ENCODE measurements at regions not wholly inside any gene's neighbourhood (a gene's known extent, or its start where the extent isn't known, plus 50 kb on each side); places are given as distances from the start of the nearest gene placed in this dataset.

DNA sequence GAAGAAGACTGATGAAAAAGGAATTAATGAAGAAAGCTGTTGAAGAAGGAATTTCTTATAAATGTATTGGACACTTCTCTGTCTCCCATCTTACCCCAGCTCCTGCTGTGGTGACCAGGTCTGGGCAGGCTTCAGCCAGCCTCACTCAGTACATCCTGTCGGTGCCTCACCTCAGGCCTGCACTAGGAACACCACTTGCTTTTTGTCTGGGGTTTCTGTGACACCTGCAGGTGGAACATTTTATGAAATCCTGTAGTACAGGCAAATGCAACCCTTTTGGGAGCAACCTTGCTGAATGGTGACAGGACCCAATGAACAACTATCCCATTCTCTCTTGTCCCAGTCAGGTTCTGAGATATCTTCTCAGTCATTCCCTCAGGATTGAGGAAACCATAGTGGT is 129.7 kb downstream of the PRDM13 start:
- TF ChIP-seq, protein P1, sequence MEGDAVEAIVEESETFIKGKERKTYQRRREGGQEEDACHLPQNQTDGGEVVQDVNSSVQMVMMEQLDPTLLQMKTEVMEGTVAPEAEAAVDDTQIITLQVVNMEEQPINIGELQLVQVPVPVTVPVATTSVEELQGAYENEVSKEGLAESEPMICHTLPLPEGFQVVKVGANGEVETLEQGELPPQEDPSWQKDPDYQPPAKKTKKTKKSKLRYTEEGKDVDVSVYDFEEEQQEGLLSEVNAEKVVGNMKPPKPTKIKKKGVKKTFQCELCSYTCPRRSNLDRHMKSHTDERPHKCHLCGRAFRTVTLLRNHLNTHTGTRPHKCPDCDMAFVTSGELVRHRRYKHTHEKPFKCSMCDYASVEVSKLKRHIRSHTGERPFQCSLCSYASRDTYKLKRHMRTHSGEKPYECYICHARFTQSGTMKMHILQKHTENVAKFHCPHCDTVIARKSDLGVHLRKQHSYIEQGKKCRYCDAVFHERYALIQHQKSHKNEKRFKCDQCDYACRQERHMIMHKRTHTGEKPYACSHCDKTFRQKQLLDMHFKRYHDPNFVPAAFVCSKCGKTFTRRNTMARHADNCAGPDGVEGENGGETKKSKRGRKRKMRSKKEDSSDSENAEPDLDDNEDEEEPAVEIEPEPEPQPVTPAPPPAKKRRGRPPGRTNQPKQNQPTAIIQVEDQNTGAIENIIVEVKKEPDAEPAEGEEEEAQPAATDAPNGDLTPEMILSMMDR (IDR thresholded peaks at IDR 0.05; ENCODE audit: low read length, missing control alignments): no peak
- peak; percentile 3 for DNase-seq (ENCODE audit: low read depth)
- no peak overlapping the region for H3K4me3 ChIP-seq (replicated peaks; ENCODE audit: low read depth, low read length)

DNA sequence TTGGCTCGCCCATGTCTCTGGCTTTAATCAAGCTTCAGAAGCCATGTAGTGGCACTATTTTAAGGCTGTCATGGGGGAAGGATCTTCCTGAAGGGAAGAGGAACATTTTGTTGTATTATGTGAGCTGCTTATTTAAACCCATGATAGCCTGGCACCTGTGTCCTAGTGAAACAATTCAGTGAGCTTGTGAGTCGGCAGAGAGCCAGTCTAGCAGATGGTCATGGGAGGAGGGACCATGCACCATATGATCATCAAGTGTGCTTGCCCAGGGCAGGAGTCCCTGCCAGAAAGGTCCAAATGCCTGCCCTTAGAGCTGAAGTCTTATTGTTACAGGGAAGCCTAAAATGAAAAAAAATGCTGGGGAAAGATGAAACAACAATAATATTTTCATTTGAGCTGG is 132.9 kb downstream of the PRDM13 start:
- TF ChIP-seq, protein P1 (IDR thresholded peaks at IDR 0.05; ENCODE audit: low read length, missing control alignments): no peak
- DNase-seq (ENCODE audit: low read depth): no peak
- H3K4me3 ChIP-seq (replicated peaks; ENCODE audit: low read depth, low read length): no peak overlapping the region

DNA sequence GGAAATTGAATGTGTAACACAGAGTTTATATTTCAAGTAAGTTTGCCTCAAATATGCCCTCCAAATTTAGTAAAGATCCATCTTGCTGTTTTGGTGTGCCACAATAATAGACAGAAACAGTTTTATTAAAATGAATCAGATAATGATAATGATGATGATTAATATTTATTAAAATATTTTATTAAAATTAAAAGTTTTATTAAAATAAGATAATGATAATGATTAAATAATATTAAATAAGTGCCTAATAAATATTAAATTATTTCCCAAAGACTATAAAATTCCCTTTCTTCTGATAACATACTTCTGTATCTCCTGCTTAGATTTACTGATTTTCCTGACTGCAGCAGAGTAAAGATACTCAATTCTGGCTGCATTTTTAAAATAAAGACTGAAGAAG is 134.5 kb downstream of the PRDM13 start:
- TF ChIP-seq, protein P1 (IDR thresholded peaks at IDR 0.05; ENCODE audit: low read length, missing control alignments): no peak
- DNase-seq (ENCODE audit: low read depth): no peak
- H3K4me3 ChIP-seq (replicated peaks; ENCODE audit: low read depth, low read length): no peak overlapping the region

DNA sequence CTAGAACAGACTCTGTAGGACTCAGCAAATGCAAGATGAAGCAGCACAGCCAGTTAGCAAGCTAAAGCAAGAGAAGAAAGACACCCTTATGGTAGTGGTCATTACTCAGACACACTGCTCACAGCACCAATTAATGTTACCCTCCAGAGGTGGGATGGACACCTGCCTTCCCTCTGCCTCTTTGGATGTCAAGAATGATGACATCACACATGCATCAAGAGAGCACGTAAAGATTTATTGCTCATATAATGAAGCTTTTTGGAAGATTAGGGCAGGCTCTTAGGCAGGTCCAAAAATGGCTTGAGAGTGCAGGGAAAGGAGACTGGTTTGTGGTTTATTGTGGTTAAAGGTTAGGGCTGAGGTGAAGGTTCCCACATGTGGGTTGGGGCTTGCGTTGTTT is 137.0 kb downstream of the PRDM13 start:
- no peak overlapping the region for H3K4me3 ChIP-seq (replicated peaks; ENCODE audit: low read depth, low read length)
- TF ChIP-seq, protein P1 (IDR thresholded peaks at IDR 0.05; ENCODE audit: low read length, missing control alignments): no peak
- no peak for DNase-seq (ENCODE audit: low read depth)

DNA sequence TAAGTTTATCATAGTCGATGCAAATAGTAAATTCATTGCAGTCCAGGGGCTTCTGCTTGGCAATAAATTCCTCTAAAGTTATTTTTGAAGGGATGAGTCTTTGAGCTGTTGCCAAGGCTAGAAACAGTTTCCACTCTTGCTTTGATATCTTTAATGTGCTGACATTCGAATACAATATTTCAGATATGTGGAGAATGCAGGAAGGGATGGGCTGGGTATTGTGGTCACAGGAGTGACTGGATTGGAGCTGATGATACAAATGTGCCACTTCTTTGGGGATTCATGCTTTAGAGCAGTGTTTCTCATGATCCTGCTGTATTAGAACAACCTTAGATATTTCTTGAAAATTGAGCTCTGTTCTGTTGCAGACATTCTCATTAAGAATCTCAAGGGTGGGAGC is 139.0 kb downstream of the PRDM13 start:
- TF ChIP-seq, protein P1 (IDR thresholded peaks at IDR 0.05; ENCODE audit: low read length, missing control alignments): no peak
- peak; percentile 7 for DNase-seq (ENCODE audit: low read depth)
- H3K4me3 ChIP-seq (replicated peaks; ENCODE audit: low read depth, low read length): no peak overlapping the region

DNA sequence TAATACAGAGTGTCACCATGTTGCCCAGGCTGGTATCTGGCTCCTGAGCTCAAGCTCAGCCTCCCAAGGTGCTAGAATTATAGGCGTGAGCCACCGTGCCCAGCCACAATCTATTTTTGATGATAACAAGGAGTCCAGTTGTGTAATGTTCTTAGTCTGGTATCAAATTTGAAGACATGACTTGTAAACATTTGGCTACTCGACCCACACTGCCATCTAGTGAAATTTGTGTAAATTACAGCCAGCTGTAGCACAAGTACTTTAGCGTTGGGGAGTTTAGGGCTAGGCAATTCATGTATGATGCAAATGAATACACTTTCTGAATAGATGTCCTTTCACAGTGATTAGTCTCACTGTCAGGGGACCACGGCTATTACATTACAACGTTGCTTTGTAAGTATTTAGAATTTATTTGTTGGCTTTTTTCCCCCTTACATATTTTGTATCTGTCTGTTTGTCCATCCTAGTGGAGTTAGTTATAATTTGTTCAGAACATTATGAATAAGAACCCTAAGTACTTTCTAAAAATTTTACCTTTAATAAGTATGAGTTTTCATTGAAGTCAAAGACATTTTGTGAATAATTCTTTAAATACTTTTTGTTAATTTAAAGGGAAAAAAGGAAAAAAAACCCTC is 139.7 kb downstream of the PRDM13 start:
- H3K4me3 ChIP-seq (replicated peaks; ENCODE audit: low read depth, low read length): no peak overlapping the region
- TF ChIP-seq, protein P1 (IDR thresholded peaks at IDR 0.05; ENCODE audit: low read length, missing control alignments): peak; percentile 91
- DNase-seq (ENCODE audit: low read depth): peak; percentile 87

DNA sequence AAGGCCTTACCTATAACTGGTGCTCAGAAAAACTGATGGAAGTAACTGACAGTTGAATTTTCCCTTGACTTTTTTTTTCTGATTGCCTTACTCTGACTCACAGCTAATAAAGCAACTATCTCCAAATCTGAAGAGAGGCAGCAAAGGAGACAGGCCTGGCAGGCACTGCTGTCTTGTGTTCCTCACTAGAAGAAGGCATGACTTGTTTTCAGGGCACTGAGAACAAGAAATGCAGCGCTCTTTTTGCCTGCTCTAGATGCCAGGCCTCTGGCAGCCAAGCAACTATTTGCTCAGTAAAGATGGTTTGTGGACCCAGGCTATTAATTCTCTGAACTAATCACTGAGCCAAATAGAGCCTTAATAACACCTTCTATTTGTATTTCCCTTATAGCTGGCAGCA is 155.1 kb downstream of the PRDM13 start:
- no peak for DNase-seq (ENCODE audit: low read depth)
- H3K4me3 ChIP-seq (replicated peaks; ENCODE audit: low read depth, low read length): no peak overlapping the region
- TF ChIP-seq, protein P1 (IDR thresholded peaks at IDR 0.05; ENCODE audit: low read length, missing control alignments): no peak

Data from fibroblast of pulmonary artery (primary cell).